ENCODE measurements at regions not wholly inside any gene's neighbourhood (a gene's known extent, or its start where the extent isn't known, plus 50 kb on each side); places are given as distances from the start of the nearest gene placed in this dataset.

- H3K36me3 ChIP-seq (ENCODE audit: control insufficient read depth, insufficient read depth, low read length): no peaks in the 10 kb centered on the region
- no peak for DNase-seq
- no peak overlapping the region for H3K27ac ChIP-seq (ENCODE audit: insufficient read depth, low read length, poor library complexity, severe bottlenecking)
- no peaks in the 10 kb centered on the region for H3K4me1 ChIP-seq (ENCODE audit: control insufficient read depth, insufficient read depth, low read length, poor library complexity, severe bottlenecking)
- H3K9me3 ChIP-seq (ENCODE audit: control insufficient read depth, low read length): no peaks in the 10 kb centered on the region
- no peaks in the 10 kb centered on the region for H3K27me3 ChIP-seq (replicated peaks; ENCODE audit: control insufficient read depth, insufficient read depth, low read length, poor library complexity, severe bottlenecking)
- H3K4me3 ChIP-seq (ENCODE audit: insufficient read depth, low read depth, low read length, poor library complexity, severe bottlenecking): no peak overlapping the region
Observed at GRCh38 chr7:68943786-68944185, 654.5 kb upstream of the AUTS2 start.

- DNase-seq: no peak
- H3K27me3 ChIP-seq (replicated peaks; ENCODE audit: control insufficient read depth, insufficient read depth, low read length, poor library complexity, severe bottlenecking): no peaks in the 10 kb centered on the region
- H3K4me3 ChIP-seq (ENCODE audit: insufficient read depth, low read depth, low read length, poor library complexity, severe bottlenecking): no peak overlapping the region
- H3K4me1 ChIP-seq (ENCODE audit: control insufficient read depth, insufficient read depth, low read length, poor library complexity, severe bottlenecking): no peaks in the 10 kb centered on the region
- H3K36me3 ChIP-seq (ENCODE audit: control insufficient read depth, insufficient read depth, low read length): no peaks in the 10 kb centered on the region
- no peak overlapping the region for H3K27ac ChIP-seq (ENCODE audit: insufficient read depth, low read length, poor library complexity, severe bottlenecking)
- no peaks in the 10 kb centered on the region for H3K9me3 ChIP-seq (ENCODE audit: control insufficient read depth, low read length)
Observed at GRCh38 chr7:68955656-68956055, 642.6 kb upstream of the AUTS2 start.

GRCh38 chr7:68958571-68958970, 639.7 kb upstream of the AUTS2 start:
- Histone ChIP-seq H3K9me3 (ENCODE audit: control insufficient read depth, low read length) (no peaks in the 10 kb centered on the region), H3K27me3 (replicated peaks; ENCODE audit: control insufficient read depth, insufficient read depth, low read length, poor library complexity, severe bottlenecking) (no peaks in the 10 kb centered on the region), H3K27ac (ENCODE audit: insufficient read depth, low read length, poor library complexity, severe bottlenecking) (no peak overlapping the region), H3K4me3 (ENCODE audit: insufficient read depth, low read depth, low read length, poor library complexity, severe bottlenecking) (no peak overlapping the region), H3K36me3 (ENCODE audit: control insufficient read depth, insufficient read depth, low read length) (no peaks in the 10 kb centered on the region), H3K4me1 (ENCODE audit: control insufficient read depth, insufficient read depth, low read length, poor library complexity, severe bottlenecking) (no peaks in the 10 kb centered on the region)
- no peak for DNase-seq

GRCh38 chr7:68963552-68963951, 634.7 kb upstream of the AUTS2 start:
- Histone ChIP-seq H3K27me3 (replicated peaks; ENCODE audit: control insufficient read depth, insufficient read depth, low read length, poor library complexity, severe bottlenecking) (no peaks in the 10 kb centered on the region), H3K36me3 (ENCODE audit: control insufficient read depth, insufficient read depth, low read length) (no peaks in the 10 kb centered on the region), H3K9me3 (ENCODE audit: control insufficient read depth, low read length) (no peaks in the 10 kb centered on the region), H3K4me1 (ENCODE audit: control insufficient read depth, insufficient read depth, low read length, poor library complexity, severe bottlenecking) (no peaks in the 10 kb centered on the region), H3K4me3 (ENCODE audit: insufficient read depth, low read depth, low read length, poor library complexity, severe bottlenecking) (no peak overlapping the region), H3K27ac (ENCODE audit: insufficient read depth, low read length, poor library complexity, severe bottlenecking) (no peak overlapping the region)
- no peak for DNase-seq

GRCh38 chr7:68964060-68964459, 634.2 kb upstream of the AUTS2 start:
- no peak overlapping the region for H3K4me3 ChIP-seq (ENCODE audit: insufficient read depth, low read depth, low read length, poor library complexity, severe bottlenecking)
- no peak overlapping the region for H3K27ac ChIP-seq (ENCODE audit: insufficient read depth, low read length, poor library complexity, severe bottlenecking)
- H3K9me3 ChIP-seq (ENCODE audit: control insufficient read depth, low read length): no peaks in the 10 kb centered on the region
- H3K36me3 ChIP-seq (ENCODE audit: control insufficient read depth, insufficient read depth, low read length): no peaks in the 10 kb centered on the region
- no peaks in the 10 kb centered on the region for H3K4me1 ChIP-seq (ENCODE audit: control insufficient read depth, insufficient read depth, low read length, poor library complexity, severe bottlenecking)
- no peaks in the 10 kb centered on the region for H3K27me3 ChIP-seq (replicated peaks; ENCODE audit: control insufficient read depth, insufficient read depth, low read length, poor library complexity, severe bottlenecking)
- DNase-seq: no peak

- no peaks in the 10 kb centered on the region for H3K4me1 ChIP-seq (ENCODE audit: control insufficient read depth, insufficient read depth, low read length, poor library complexity, severe bottlenecking)
- no peak for DNase-seq
- H3K9me3 ChIP-seq (ENCODE audit: control insufficient read depth, low read length): no peaks in the 10 kb centered on the region
- H3K27ac ChIP-seq (ENCODE audit: insufficient read depth, low read length, poor library complexity, severe bottlenecking): no peak overlapping the region
- no peaks in the 10 kb centered on the region for H3K36me3 ChIP-seq (ENCODE audit: control insufficient read depth, insufficient read depth, low read length)
- H3K27me3 ChIP-seq (replicated peaks; ENCODE audit: control insufficient read depth, insufficient read depth, low read length, poor library complexity, severe bottlenecking): no peaks in the 10 kb centered on the region
- H3K4me3 ChIP-seq (ENCODE audit: insufficient read depth, low read depth, low read length, poor library complexity, severe bottlenecking): no peak overlapping the region
Observed at GRCh38 chr7:68965351-68965750, 632.9 kb upstream of the AUTS2 start.

GRCh38 chr7:68967598-68967997, 630.7 kb upstream of the AUTS2 start:
- Histone ChIP-seq H3K27ac (ENCODE audit: insufficient read depth, low read length, poor library complexity, severe bottlenecking) (no peak overlapping the region), H3K4me1 (ENCODE audit: control insufficient read depth, insufficient read depth, low read length, poor library complexity, severe bottlenecking) (no peaks in the 10 kb centered on the region), H3K4me3 (ENCODE audit: insufficient read depth, low read depth, low read length, poor library complexity, severe bottlenecking) (no peak overlapping the region), H3K36me3 (ENCODE audit: control insufficient read depth, insufficient read depth, low read length) (no peaks in the 10 kb centered on the region), H3K27me3 (replicated peaks; ENCODE audit: control insufficient read depth, insufficient read depth, low read length, poor library complexity, severe bottlenecking) (no peaks in the 10 kb centered on the region), H3K9me3 (ENCODE audit: control insufficient read depth, low read length) (no peaks in the 10 kb centered on the region)
- DNase-seq: no peak

- Histone ChIP-seq H3K36me3 (ENCODE audit: control insufficient read depth, insufficient read depth, low read length) (no peaks in the 10 kb centered on the region), H3K27me3 (replicated peaks; ENCODE audit: control insufficient read depth, insufficient read depth, low read length, poor library complexity, severe bottlenecking) (no peaks in the 10 kb centered on the region), H3K27ac (ENCODE audit: insufficient read depth, low read length, poor library complexity, severe bottlenecking) (no peak overlapping the region), H3K9me3 (ENCODE audit: control insufficient read depth, low read length) (no peaks in the 10 kb centered on the region), H3K4me1 (ENCODE audit: control insufficient read depth, insufficient read depth, low read length, poor library complexity, severe bottlenecking) (no peaks in the 10 kb centered on the region), H3K4me3 (ENCODE audit: insufficient read depth, low read depth, low read length, poor library complexity, severe bottlenecking) (no peak overlapping the region)
- DNase-seq: no peak
Observed at GRCh38 chr7:68969571-68969970, 628.7 kb upstream of the AUTS2 start.

- no peaks in the 10 kb centered on the region for H3K9me3 ChIP-seq (ENCODE audit: control insufficient read depth, low read length)
- H3K36me3 ChIP-seq (ENCODE audit: control insufficient read depth, insufficient read depth, low read length): no peaks in the 10 kb centered on the region
- no peak overlapping the region for H3K4me3 ChIP-seq (ENCODE audit: insufficient read depth, low read depth, low read length, poor library complexity, severe bottlenecking)
- no peak for DNase-seq
- no peak overlapping the region for H3K27ac ChIP-seq (ENCODE audit: insufficient read depth, low read length, poor library complexity, severe bottlenecking)
- no peaks in the 10 kb centered on the region for H3K4me1 ChIP-seq (ENCODE audit: control insufficient read depth, insufficient read depth, low read length, poor library complexity, severe bottlenecking)
- H3K27me3 ChIP-seq (replicated peaks; ENCODE audit: control insufficient read depth, insufficient read depth, low read length, poor library complexity, severe bottlenecking): no peaks in the 10 kb centered on the region
Observed at GRCh38 chr7:68971634-68972340, 626.5 kb upstream of the AUTS2 start.

- Histone ChIP-seq H3K4me3 (ENCODE audit: insufficient read depth, low read depth, low read length, poor library complexity, severe bottlenecking) (no peak overlapping the region), H3K27ac (ENCODE audit: insufficient read depth, low read length, poor library complexity, severe bottlenecking) (no peak overlapping the region), H3K36me3 (ENCODE audit: control insufficient read depth, insufficient read depth, low read length) (no peaks in the 10 kb centered on the region), H3K9me3 (ENCODE audit: control insufficient read depth, low read length) (no peaks in the 10 kb centered on the region), H3K4me1 (ENCODE audit: control insufficient read depth, insufficient read depth, low read length, poor library complexity, severe bottlenecking) (no peaks in the 10 kb centered on the region), H3K27me3 (replicated peaks; ENCODE audit: control insufficient read depth, insufficient read depth, low read length, poor library complexity, severe bottlenecking) (no peaks in the 10 kb centered on the region)
- DNase-seq: no peak
Observed at GRCh38 chr7:68977385-68978055, 620.8 kb upstream of the AUTS2 start.
